K562 (cell line): ENCODE measurements at regions not wholly inside any gene's neighbourhood (a gene's known extent, or its start where the extent isn't known, plus 50 kb on each side); places are given as distances from the start of the nearest gene placed in this dataset.

Source experiments
- ATAC-seq: fragments of 200-7000 bp; cut with Tn5 transposase; 3 replicates; pipeline ENCODE4 v1.9.1; 2020; ENCODE audit warnings: moderate library complexity
- BruUV-seq: library from RNA; stranded (reverse); fragments of 400-500 nt; replicated peaks from 2 replicates; lab custom pipeline; 2021; lab: Mats Ljungman, UMichigan
- CTCF ChIA-PET: fragments of 300-600 bp; formaldehyde crosslinking; extraction: SDS; loops from one replicate; lab custom pipeline; 2021; ENCODE audit warnings: low intra/inter-chr PET ratio; lab: Yijun Ruan, JAX
- POLR2A ChIA-PET: fragments of 300-600, 350-650 bp; sonication (Branson Sonifier 250); formaldehyde crosslinking; extraction: SDS; loops from one replicate; lab custom pipeline; 2021; ENCODE audit warnings: antibody characterized with exemption, inconsistent platforms; lab: Yijun Ruan, JAX
- DNase-seq, 4 experiments: peaks; one replicate each; pipeline versions ENCODE4 v3.0.0 to v3.0.0-alpha.2; 2011 to 2018; ENCODE audit warnings: low spot score in 3 of 4, mixed read lengths in 3 of 4; ENCODE audit errors: extremely low read depth in 1 of 4
- FAIRE-seq: peaks from 2 replicates; lab custom pipeline; 2011; peaks lifted over from hg19 to GRCh38; lab: Jason Lieb, UNC
- H2AFZ ChIP-seq: 2 replicates; pipeline ENCODE4 v1.6.0; 2011; ENCODE audit warnings: low read depth, low read length, control low read depth, inconsistent platforms
- H3K27ac ChIP-seq: fragments of 200-600 bp; 3 replicates; pipeline ENCODE4 v1.8.0; 2011; ENCODE audit warnings: low read depth, mild to moderate bottlenecking, control low read depth, inconsistent platforms, low read length, moderate library complexity, mixed read lengths; ENCODE audit errors: extremely low read depth
- H3K27me3 ChIP-seq, 2 experiments: fragments of 300-600 bp in 1 of 2; 2 replicates in 1 of 2; 3 replicates in 1 of 2; pipeline versions ENCODE4 v1.6.0 to v1.8.0; 2011; ENCODE audit warnings: inconsistent platforms in 2 of 2, low read length in 2 of 2, mild to moderate bottlenecking in 1 of 2, mixed read lengths in 1 of 2, moderate library complexity in 1 of 2; ENCODE audit not compliant: control insufficient read depth in 2 of 2, insufficient read depth in 2 of 2
- H3K36me3 ChIP-seq: fragments of 300-600 bp; 3 replicates; pipeline ENCODE4 v1.8.0; 2011; ENCODE audit warnings: mild to moderate bottlenecking, low read length, inconsistent platforms; ENCODE audit not compliant: control insufficient read depth, insufficient read depth
- H3K4me1 ChIP-seq, 2 experiments: fragments of 200-600 bp in 1 of 2; replicated peaks in 1 of 2; 2 replicates in 1 of 2; 3 replicates in 1 of 2; pipeline versions ENCODE4 v1.5.1 to v1.8.0; 2011; ENCODE audit warnings: inconsistent platforms in 2 of 2, low read length in 2 of 2, mild to moderate bottlenecking in 1 of 2, mixed read lengths in 1 of 2, moderate library complexity in 1 of 2; ENCODE audit not compliant: control insufficient read depth in 2 of 2, insufficient read depth in 2 of 2
- H3K4me2 ChIP-seq: 2 replicates; pipeline ENCODE4 v1.6.1; 2011; ENCODE audit warnings: low read length, control low read depth, inconsistent platforms, mixed read lengths; ENCODE audit not compliant: insufficient read depth
- H3K4me3 ChIP-seq: fragments of 200-600 bp; sonication (generic), shearing (Covaris generic); 2 replicates; pipeline ENCODE4 v1.5.1; 2016; ENCODE audit warnings: control low read depth, inconsistent platforms
- H3K79me2 ChIP-seq: fragments of 200-600 bp; 3 replicates; pipeline ENCODE4 v1.8.0; 2011; ENCODE audit warnings: low read length, inconsistent platforms; ENCODE audit not compliant: control insufficient read depth, insufficient read depth
- H3K9ac ChIP-seq, 2 experiments: 2 replicates each; pipeline versions ENCODE4 v1.6.0 to v1.6.1; 2011; ENCODE audit warnings: low read depth in 2 of 2, low read length in 2 of 2, control low read depth in 1 of 2, inconsistent platforms in 1 of 2, mild to moderate bottlenecking in 1 of 2, mixed read lengths in 1 of 2; ENCODE audit not compliant: insufficient read depth in 1 of 2
- H3K9me1 ChIP-seq: one replicate; pipeline ENCODE4 v1.6.0; 2011; ENCODE audit warnings: inconsistent platforms, mild to moderate bottlenecking, low read length, moderate library complexity; ENCODE audit not compliant: control insufficient read depth, insufficient read depth
- H3K9me3 ChIP-seq: replicated peaks from 2 replicates; pipeline ENCODE4 v1.5.1; 2011; ENCODE audit warnings: low read depth, low read length, inconsistent platforms; ENCODE audit not compliant: control insufficient read depth, insufficient read depth
- H4K20me1 ChIP-seq: replicated peaks from 2 replicates; pipeline ENCODE4 v1.6.1; 2011; ENCODE audit warnings: low read length, inconsistent platforms, mixed read lengths; ENCODE audit not compliant: control insufficient read depth, insufficient read depth
- CEBPG ChIP-seq, 3 experiments: fragments of 200-800 bp in 1 of 3; sonication (Bioruptor generic) in 1 of 3; sonication (generic) in 1 of 3; formaldehyde crosslinking in 1 of 3; IDR thresholded peaks in 2 of 3; conservative IDR thresholded peaks in 1 of 3; 2 replicates each; pipeline versions ENCODE4 v1.6.1 to v1.8.0; 2016 to 2022; ENCODE audit warnings: missing compliant biosample characterization in 2 of 3, missing genetic modification characterization in 2 of 3, mild to moderate bottlenecking in 1 of 3, missing genetic modification reagents in 1 of 3
- FOXJ3 ChIP-seq: sonication (generic); formaldehyde crosslinking; IDR thresholded peaks from 2 replicates; pipeline ENCODE4 v1.4.0; 2020; ENCODE audit warnings: mild to moderate bottlenecking, missing genetic modification reagents
- SAFB ChIP-seq: fragments of 200-400 bp; formaldehyde crosslinking; IDR thresholded peaks from 2 replicates; pipeline ENCODE4 v1.6.1; 2017; ENCODE audit warnings: low read depth, low read length, borderline replicate concordance
- SIRT6 ChIP-seq: IDR thresholded peaks from one replicate; pipeline ENCODE4 v1.6.1; 2012; ENCODE audit warnings: low read depth, mild to moderate bottlenecking, control low read depth, inconsistent platforms, low read length, moderate library complexity
- STAT5A ChIP-seq: IDR thresholded peaks from 2 replicates; pipeline ENCODE4 v1.6.1; 2012; ENCODE audit warnings: low read length, inconsistent platforms, borderline replicate concordance
- TBL1XR1 ChIP-seq, 2 experiments: IDR thresholded peaks; 2 replicates each; pipeline ENCODE4 v1.6.1; 2012; ENCODE audit warnings: improper control_type of control experiment in 2 of 2, low read length in 2 of 2, mild to moderate bottlenecking in 1 of 2
- ZFP1 ChIP-seq: fragments of 450-650 bp; formaldehyde crosslinking; IDR thresholded peaks from 2 replicates; pipeline ENCODE4 v1.4.0; 2020; ENCODE audit warnings: mild to moderate bottlenecking, mixed read lengths
- ZFP36 ChIP-seq: fragments of 150-350 bp; IDR thresholded peaks from 2 replicates; pipeline ENCODE4 v1.6.1; 2018; ENCODE audit warnings: low read length, low read depth; ENCODE audit not compliant: partially characterized antibody
- ZKSCAN8 ChIP-seq: fragments of 200-800 bp; sonication (Bioruptor generic); IDR thresholded peaks from 2 replicates; pipeline ENCODE4 v1.6.1; 2016; ENCODE audit warnings: missing genetic modification characterization, missing compliant biosample characterization
- ZNF695 ChIP-seq: fragments of 450-650 bp; formaldehyde crosslinking; IDR thresholded peaks from 2 replicates; pipeline ENCODE4 v1.4.0; 2020; ENCODE audit warnings: mild to moderate bottlenecking, moderate library complexity
- WGBS: fragments of 100-300 bp; shearing (Covaris generic); methylation state at CpG from one replicate; pipeline ENCODE4 v1.1.6; 2016; ENCODE audit warnings: low coverage, mixed read lengths; ENCODE audit not compliant: insufficient coverage; ENCODE audit errors: missing lambda C conversion rate; 5-methylcytosine and 5-hydroxymethylcytosine counted together
- in situ Hi-C: fragments of 300-500 bp; cut with MboI; formaldehyde crosslinking; loops from 4 replicates; pipeline ENCODE4 v1.15.0; 2018; ENCODE audit warnings: inconsistent platforms, mixed read lengths
- intact Hi-C: fragments of 100-400 bp; cut with micrococcal nuclease; formaldehyde crosslinking; loops from 2 replicates; pipeline ENCODE4 v1.14.2; 2022
- TF ChIP-seq, protein P1 (sequence below): sonication (generic); formaldehyde crosslinking; IDR thresholded peaks from 2 replicates; pipeline ENCODE4 v1.8.0; 2022; ENCODE audit warnings: mild to moderate bottlenecking, missing genetic modification reagents
- TF ChIP-seq, protein P2 (sequence below): sonication (generic); formaldehyde crosslinking; IDR thresholded peaks from 2 replicates; pipeline ENCODE4 v1.8.1; 2023; ENCODE audit warnings: mild to moderate bottlenecking, missing genetic modification reagents, moderate library complexity
- TF ChIP-seq, protein P3 (sequence below): fragments of 450-650 bp; formaldehyde crosslinking; IDR thresholded peaks from 2 replicates; pipeline ENCODE4 v1.4.0; 2020; ENCODE audit warnings: mild to moderate bottlenecking, moderate library complexity

DNA sequence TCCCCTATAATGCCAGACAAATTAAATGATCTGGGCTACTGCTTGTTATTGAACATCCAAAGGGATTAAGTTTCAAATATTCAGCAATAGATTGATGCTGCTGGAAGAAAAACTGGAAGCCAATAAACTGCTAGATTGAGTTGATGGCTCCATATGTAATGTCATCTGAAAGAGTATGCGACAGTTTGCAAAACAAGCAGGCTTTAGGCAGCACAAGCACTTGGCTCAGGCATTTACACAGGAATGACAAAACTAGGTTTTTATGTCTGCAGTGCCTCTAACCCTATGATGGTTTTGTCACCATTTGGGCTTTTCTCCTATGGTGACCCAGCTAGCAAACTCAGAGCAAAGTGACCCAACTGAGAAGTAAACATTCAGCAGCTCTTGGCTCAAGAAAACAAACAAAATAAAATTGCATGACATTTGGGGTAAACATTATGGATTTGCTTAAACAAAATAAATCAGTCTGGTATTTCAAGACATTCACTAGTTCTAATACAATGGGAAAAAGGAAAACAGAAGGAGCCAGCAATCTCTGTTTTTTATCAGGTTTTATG is 978.5 kb downstream of the DTWD2 start:
- POLR2A ChIA-PET, result no interaction called here
- FAIRE-seq, result no peak
- no TSS peak for BruUV-seq

DNA sequence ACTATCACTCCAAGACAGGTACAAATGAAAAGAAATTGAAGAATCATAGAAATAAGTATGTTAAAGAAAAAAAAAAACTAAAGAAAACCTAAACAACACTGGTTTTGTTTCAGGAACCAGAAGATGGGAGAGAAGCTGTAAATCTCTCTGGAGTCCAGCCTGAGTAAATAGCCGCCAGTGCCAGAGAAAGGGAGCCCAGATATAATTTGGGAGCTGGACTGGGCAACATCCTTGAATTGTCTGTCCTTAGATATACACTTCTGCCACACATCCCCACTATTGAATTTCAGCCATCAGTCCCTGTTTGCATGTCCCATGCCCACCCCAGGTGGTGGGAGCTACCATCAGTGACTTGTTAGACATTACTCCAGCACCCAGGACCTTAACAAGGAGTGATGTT is 979.6 kb downstream of the DTWD2 start:
- H3K27ac ChIP-seq, result no peak overlapping the region
- 0% methylated on average over 1 of the region's 1 CpG for WGBS
- no peak for DNase-seq

More for the DNA sequence above, 978.5 kb downstream of the DTWD2 start:
- Histone ChIP-seq H4K20me1 (no peaks in the 10 kb centered on the region), H3K79me2 (no peaks in the 10 kb centered on the region), H3K27me3 (no peaks in the 10 kb centered on the region), H3K9ac (no peak overlapping the region), H3K27ac (no peak overlapping the region), H3K9me3 (no peaks in the 10 kb centered on the region), H3K4me3 (no peak overlapping the region), H3K36me3 (no peaks in the 10 kb centered on the region), H3K4me2 (no peak overlapping the region), H3K4me1 (no peaks in the 10 kb centered on the region), H2AFZ (no peak overlapping the region), H3K9me1 (no peaks in the 10 kb centered on the region)
- DNase-seq (no peak), ATAC-seq (no peak)
- CTCF ChIA-PET, result no interaction called here
- 6% methylated on average over 1 of the region's 1 CpG for WGBS
- in situ Hi-C loops, result no loop called here
- no peak for TF ChIP-seq SAFB
- intact Hi-C loops, result no loop called here

More for the DNA sequence above, 979.6 kb downstream of the DTWD2 start:
- no peaks in the 10 kb centered on the region for H3K9me3 ChIP-seq
- BruUV-seq, result no TSS peak
- FAIRE-seq (no peak), ATAC-seq (no peak)
- ChIA-PET CTCF (no interaction called here), POLR2A (interaction anchor here (0.6 kb wide), 1 partner anchor 13 kb away, joined by 3 read pairs; no protein-coding TSS in a partner anchor)
- no peak overlapping the region for H3K9ac ChIP-seq
- in situ Hi-C loops, result no loop called here
- no peak overlapping the region for H3K4me3 ChIP-seq
- H3K27me3 ChIP-seq, result no peaks in the 10 kb centered on the region
- H3K4me1 ChIP-seq, result no peaks in the 10 kb centered on the region
- no peak overlapping the region for H2AFZ ChIP-seq
- H4K20me1 ChIP-seq, result no peaks in the 10 kb centered on the region
- no peaks in the 10 kb centered on the region for H3K9me1 ChIP-seq
- H3K79me2 ChIP-seq, result no peaks in the 10 kb centered on the region
- no peaks in the 10 kb centered on the region for H3K36me3 ChIP-seq
- TF ChIP-seq SIRT6 (no peak), CEBPG (CRISPR knock-in tag; IDR thresholded peaks at IDR 0.05) (no peak), CEBPG (tag; conservative IDR thresholded peaks at IDR 0.05 in 1 of 2, IDR thresholded peaks at IDR 0.05 in 1 of 2) (no peak), TBL1XR1 (IDR thresholded peaks at IDR 0.05; ENCODE audit: low read length in 2 of 2) (no peak), STAT5A (no peak), ZKSCAN8 (no peak), ZNF695 (CRISPR knock-in tag) (no peak), FOXJ3 (CRISPR knock-in tag) (no peak), ZFP36 (no peak), ZFP1 (CRISPR knock-in tag) (no peak)
- TF ChIP-seq, protein P1, sequence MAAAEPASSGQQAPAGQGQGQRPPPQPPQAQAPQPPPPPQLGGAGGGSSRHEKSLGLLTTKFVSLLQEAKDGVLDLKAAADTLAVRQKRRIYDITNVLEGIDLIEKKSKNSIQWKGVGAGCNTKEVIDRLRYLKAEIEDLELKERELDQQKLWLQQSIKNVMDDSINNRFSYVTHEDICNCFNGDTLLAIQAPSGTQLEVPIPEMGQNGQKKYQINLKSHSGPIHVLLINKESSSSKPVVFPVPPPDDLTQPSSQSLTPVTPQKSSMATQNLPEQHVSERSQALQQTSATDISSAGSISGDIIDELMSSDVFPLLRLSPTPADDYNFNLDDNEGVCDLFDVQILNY (CRISPR knock-in tag), result no peak
- TF ChIP-seq, protein P2, sequence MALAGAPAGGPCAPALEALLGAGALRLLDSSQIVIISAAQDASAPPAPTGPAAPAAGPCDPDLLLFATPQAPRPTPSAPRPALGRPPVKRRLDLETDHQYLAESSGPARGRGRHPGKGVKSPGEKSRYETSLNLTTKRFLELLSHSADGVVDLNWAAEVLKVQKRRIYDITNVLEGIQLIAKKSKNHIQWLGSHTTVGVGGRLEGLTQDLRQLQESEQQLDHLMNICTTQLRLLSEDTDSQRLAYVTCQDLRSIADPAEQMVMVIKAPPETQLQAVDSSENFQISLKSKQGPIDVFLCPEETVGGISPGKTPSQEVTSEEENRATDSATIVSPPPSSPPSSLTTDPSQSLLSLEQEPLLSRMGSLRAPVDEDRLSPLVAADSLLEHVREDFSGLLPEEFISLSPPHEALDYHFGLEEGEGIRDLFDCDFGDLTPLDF (CRISPR knock-in tag), result no peak
- TF ChIP-seq, protein P3, sequence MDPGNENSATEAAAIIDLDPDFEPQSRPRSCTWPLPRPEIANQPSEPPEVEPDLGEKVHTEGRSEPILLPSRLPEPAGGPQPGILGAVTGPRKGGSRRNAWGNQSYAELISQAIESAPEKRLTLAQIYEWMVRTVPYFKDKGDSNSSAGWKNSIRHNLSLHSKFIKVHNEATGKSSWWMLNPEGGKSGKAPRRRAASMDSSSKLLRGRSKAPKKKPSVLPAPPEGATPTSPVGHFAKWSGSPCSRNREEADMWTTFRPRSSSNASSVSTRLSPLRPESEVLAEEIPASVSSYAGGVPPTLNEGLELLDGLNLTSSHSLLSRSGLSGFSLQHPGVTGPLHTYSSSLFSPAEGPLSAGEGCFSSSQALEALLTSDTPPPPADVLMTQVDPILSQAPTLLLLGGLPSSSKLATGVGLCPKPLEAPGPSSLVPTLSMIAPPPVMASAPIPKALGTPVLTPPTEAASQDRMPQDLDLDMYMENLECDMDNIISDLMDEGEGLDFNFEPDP, result no peak
- TF ChIP-seq, all 486 proteins: peak for 0
- intact Hi-C loops, result no loop called here
- H3K4me2 ChIP-seq, result no peak overlapping the region
